IMR-90 (cell line): ENCODE measurements at regions not wholly inside any gene's neighbourhood (a gene's known extent, or its start where the extent isn't known, plus 50 kb on each side); places are given as distances from the start of the nearest gene placed in this dataset.

Experiments
- ATAC-seq: fragments of 200-7000 bp; cut with Tn5 transposase; 2 replicates; pipeline ENCODE4 v1.9.1; 2020; ENCODE audit warnings: low read depth, mild to moderate bottlenecking, moderate library complexity
- BruUV-seq: library from RNA; stranded (reverse); fragments of 400-500 nt; replicated peaks from 2 replicates; lab custom pipeline; 2021; lab: Mats Ljungman, UMichigan
- CTCF ChIA-PET: fragments of 300-600 bp; formaldehyde crosslinking; extraction: SDS; loops from one replicate; lab custom pipeline; 2021; ENCODE audit warnings: antibody characterized with exemption; lab: Yijun Ruan, JAX
- POLR2A ChIA-PET: fragments of 300-600 bp; sonication (Branson Sonifier 250); formaldehyde crosslinking; loops from one replicate; lab custom pipeline; 2022; ENCODE audit warnings: antibody characterized with exemption; ENCODE audit not compliant: unreplicated experiment; lab: Charles Lee
- DNase-seq: peaks from one replicate; pipeline ENCODE4 v3.0.0; 2013
- H2AFZ ChIP-seq: replicated peaks from 2 replicates; pipeline ENCODE3; 2013; ENCODE audit warnings: low read length, mild to moderate bottlenecking; ENCODE audit not compliant: poor library complexity
- H2AK5ac ChIP-seq: 2 replicates; pipeline ENCODE4 v1.6.1; 2013; ENCODE audit warnings: low read depth, low read length, inconsistent platforms
- H2AK9ac ChIP-seq: replicated peaks from 2 replicates; pipeline ENCODE3; 2013; ENCODE audit warnings: mild to moderate bottlenecking, low read depth, low read length, moderate library complexity; ENCODE audit not compliant: poor library complexity
- H2BK120ac ChIP-seq: 2 replicates; pipeline ENCODE4 v1.6.1; 2013; ENCODE audit warnings: low read depth, low read length, inconsistent platforms
- H2BK15ac ChIP-seq: 3 replicates; pipeline ENCODE4 v1.6.1; 2013; ENCODE audit warnings: low read depth, low read length, inconsistent platforms
- H2BK20ac ChIP-seq: 2 replicates; pipeline ENCODE4 v1.6.1; 2013; ENCODE audit warnings: low read depth, mild to moderate bottlenecking, inconsistent platforms, low read length, moderate library complexity
- H2BK5ac ChIP-seq: 2 replicates; pipeline ENCODE4 v1.6.1; 2013; ENCODE audit warnings: mild to moderate bottlenecking, low read depth, low read length, inconsistent platforms; ENCODE audit not compliant: poor library complexity, severe bottlenecking
- H3K14ac ChIP-seq: replicated peaks from 2 replicates; pipeline ENCODE4 v1.6.1; 2013; ENCODE audit warnings: low read depth, low read length, inconsistent platforms
- H3K18ac ChIP-seq: 2 replicates; pipeline ENCODE4 v1.6.1; 2013; ENCODE audit warnings: low read depth, low read length, control low read depth
- H3K23ac ChIP-seq: 2 replicates; pipeline ENCODE4 v1.6.1; 2013; ENCODE audit warnings: low read depth, low read length, inconsistent platforms
- H3K27ac ChIP-seq: 2 replicates; pipeline ENCODE4 v1.5.1; 2013; ENCODE audit warnings: mild to moderate bottlenecking, control low read depth, low read length; ENCODE audit not compliant: insufficient read depth
- H3K27me3 ChIP-seq: 2 replicates; pipeline ENCODE4 v1.6.1; 2013; ENCODE audit warnings: low read length; ENCODE audit not compliant: control insufficient read depth, insufficient read depth
- H3K36me3 ChIP-seq: 2 replicates; pipeline ENCODE4 v1.6.1; 2013; ENCODE audit warnings: low read length, mixed read lengths; ENCODE audit not compliant: control insufficient read depth, insufficient read depth
- H3K4ac ChIP-seq: 2 replicates; pipeline ENCODE4 v1.6.1; 2013; ENCODE audit warnings: low read depth, low read length, inconsistent platforms
- H3K4me1 ChIP-seq: 2 replicates; pipeline ENCODE4 v1.6.1; 2013; ENCODE audit warnings: low read length, mixed read lengths; ENCODE audit not compliant: control insufficient read depth, insufficient read depth
- H3K4me2 ChIP-seq: 2 replicates; pipeline ENCODE4 v1.6.1; 2013; ENCODE audit warnings: low read depth, mild to moderate bottlenecking, control low read depth, low read length, moderate library complexity
- H3K4me3 ChIP-seq: 2 replicates; pipeline ENCODE4 v1.5.1; 2013; ENCODE audit warnings: low read depth, mild to moderate bottlenecking, control low read depth, low read length, moderate library complexity; ENCODE audit not compliant: insufficient read depth
- H3K56ac ChIP-seq: 2 replicates; pipeline ENCODE4 v1.6.1; 2013; ENCODE audit warnings: low read length, inconsistent platforms; ENCODE audit not compliant: insufficient read depth; ENCODE audit errors: extremely low read depth
- H3K79me1 ChIP-seq, 2 experiments: 2 replicates each; pipeline ENCODE4 v1.6.1; 2013; ENCODE audit warnings: low read length in 2 of 2, inconsistent platforms in 1 of 2, low read depth in 1 of 2
- H3K9ac ChIP-seq: 2 replicates; pipeline ENCODE4 v1.6.1; 2013; ENCODE audit warnings: low read depth, low read length, control low read depth
- H3K9me1 ChIP-seq: 2 replicates; pipeline ENCODE4 v1.6.1; 2013; ENCODE audit warnings: low read length, inconsistent platforms; ENCODE audit not compliant: insufficient read depth
- H3K9me3 ChIP-seq: 2 replicates; pipeline ENCODE4 v1.6.1; 2013; ENCODE audit warnings: low read length; ENCODE audit not compliant: control insufficient read depth, insufficient read depth
- H4K20me1 ChIP-seq: 2 replicates; pipeline ENCODE4 v1.6.1; 2013; ENCODE audit warnings: low read length, inconsistent platforms; ENCODE audit not compliant: insufficient read depth
- H4K5ac ChIP-seq: 2 replicates; pipeline ENCODE4 v1.6.1; 2013; ENCODE audit warnings: mild to moderate bottlenecking, low read depth, low read length, control low read depth
- H4K8ac ChIP-seq, 2 experiments: 2 replicates each; pipeline ENCODE4 v1.6.1; 2013; ENCODE audit warnings: low read depth in 2 of 2, low read length in 2 of 2, control low read depth in 1 of 2, inconsistent platforms in 1 of 2
- H4K91ac ChIP-seq: 2 replicates; pipeline ENCODE4 v1.6.1; 2013; ENCODE audit warnings: low read depth, low read length, inconsistent platforms; ENCODE audit not compliant: insufficient read depth
- BHLHE40 ChIP-seq: fragments of 150-350 bp; IDR thresholded peaks from 2 replicates; pipeline ENCODE4 v1.6.1; 2016; ENCODE audit warnings: mild to moderate bottlenecking, low read depth, low read length
- CEBPB ChIP-seq: IDR thresholded peaks from 2 replicates; pipeline ENCODE4 v1.6.1; 2012; ENCODE audit warnings: low read depth, low read length, improper control_type of control experiment
- CHD1 ChIP-seq: IDR thresholded peaks from 2 replicates; pipeline ENCODE4 v1.6.1; 2012; ENCODE audit warnings: low read depth, low read length, improper control_type of control experiment
- CTCF ChIP-seq: conservative IDR thresholded peaks from 2 replicates; pipeline ENCODE4 v1.5.1; 2012; ENCODE audit warnings: mild to moderate bottlenecking, low read depth, low read length, improper control_type of control experiment
- ELK1 ChIP-seq: fragments of 150-350 bp; IDR thresholded peaks from 2 replicates; pipeline ENCODE4 v1.6.1; 2016; ENCODE audit warnings: low read depth, mild to moderate bottlenecking, low read length, moderate library complexity, borderline replicate concordance
- FOS ChIP-seq: fragments of 150-350 bp; IDR thresholded peaks from 2 replicates; pipeline ENCODE4 v1.6.1; 2016; ENCODE audit warnings: low read depth, low read length
- MAFK ChIP-seq: IDR thresholded peaks from 2 replicates; pipeline ENCODE4 v1.6.1; 2012; ENCODE audit warnings: low read depth, low read length, improper control_type of control experiment
- MAZ ChIP-seq: IDR thresholded peaks from 2 replicates; pipeline ENCODE4 v1.6.1; 2012; ENCODE audit warnings: low read depth, mild to moderate bottlenecking, low read length, improper control_type of control experiment, moderate library complexity, borderline replicate concordance
- MXI1 ChIP-seq: IDR thresholded peaks from 2 replicates; pipeline ENCODE4 v1.6.1; 2012; ENCODE audit warnings: low read depth, mild to moderate bottlenecking, low read length, moderate library complexity, borderline replicate concordance
- NFE2L2 ChIP-seq: fragments of 150-350 bp; IDR thresholded peaks from 2 replicates; pipeline ENCODE4 v1.6.1; 2016; ENCODE audit warnings: low read depth, mild to moderate bottlenecking, low read length
- RCOR1 ChIP-seq: IDR thresholded peaks from 2 replicates; pipeline ENCODE4 v1.6.1; 2012; ENCODE audit warnings: mild to moderate bottlenecking, low read length, improper control_type of control experiment; ENCODE audit not compliant: insufficient replicate concordance
- USF2 ChIP-seq: fragments of 150-350 bp; IDR thresholded peaks from 2 replicates; pipeline ENCODE4 v1.6.1; 2017; ENCODE audit warnings: mild to moderate bottlenecking, antibody characterized with exemption, low read length, low read depth
- WGBS, 2 experiments: methylation state at CpG; one replicate each; pipeline versions ENCODE4 v1.1.5 to v1.1.7; 2013; ENCODE audit warnings: missing lambda C conversion rate in 2 of 2; ENCODE audit not compliant: insufficient read length in 1 of 2; ENCODE audit errors: extremely low coverage in 2 of 2; 5-methylcytosine and 5-hydroxymethylcytosine counted together
- dilution Hi-C: fragments of 300-500 bp; cut with HindIII; formaldehyde crosslinking; loops from one replicate; pipeline ENCODE4 v1.14.3; 2018; ENCODE audit warnings: low sequenced_read_pairs; ENCODE audit not compliant: unreplicated experiment
- in situ Hi-C: fragments of 300-500 bp; cut with MboI; formaldehyde crosslinking; loops from 3 replicates; pipeline ENCODE4 v1.14.3; 2019; ENCODE audit warnings: low sequenced_read_pairs, inconsistent platforms, mixed read lengths
- intact Hi-C: fragments of 100-400 bp; cut with micrococcal nuclease; formaldehyde crosslinking; loops from 2 replicates; pipeline ENCODE4 v1.10.0; 2022

- no peak overlapping the region for H4K91ac ChIP-seq
- no peak overlapping the region for H2BK5ac ChIP-seq
- H2BK20ac ChIP-seq = no peak overlapping the region
- dilution Hi-C loops (no loop called here), in situ Hi-C loops (no loop called here), intact Hi-C loops (loop anchor here (10.0 kb wide), 1 partner anchor 61 kb away; no protein-coding TSS in a partner anchor)
- ATAC-seq (no peak), DNase-seq (no peak)
- 80% methylated on average over 4 of the region's 8 CpGs; no CpG with 5 or more reads in 1 of the 2 experiments for WGBS, 2 experiments
- H3K4me2 ChIP-seq = no peak overlapping the region
- no peak overlapping the region for H4K5ac ChIP-seq
- no peaks in the 10 kb centered on the region for H4K20me1 ChIP-seq
- no peak for TF ChIP-seq MAFK
- TF ChIP-seq FOS = no peak
- no peak for TF ChIP-seq MAZ
- TF ChIP-seq CHD1 = no peak
- TF ChIP-seq NFE2L2 = no peak
- no peak for TF ChIP-seq ELK1
- no peak for TF ChIP-seq BHLHE40
- TF ChIP-seq RCOR1 = no peak
- TF ChIP-seq USF2 = no peak
- TF ChIP-seq MXI1 = no peak
- no peak for TF ChIP-seq CEBPB
- no peak for TF ChIP-seq CTCF
- BruUV-seq = no TSS peak
- no peaks in the 10 kb centered on the region for H3K9me1 ChIP-seq
- ChIA-PET CTCF (no interaction called here), POLR2A (no interaction called here)
- H3K9ac ChIP-seq = no peak overlapping the region
- no peak overlapping the region for H3K27ac ChIP-seq
- H3K27me3 ChIP-seq = no peaks in the 10 kb centered on the region
- H3K14ac ChIP-seq = no peak overlapping the region
- H3K4me3 ChIP-seq = no peak overlapping the region
- H2BK120ac ChIP-seq = no peak overlapping the region
- H2AFZ ChIP-seq = no peak overlapping the region
- no peak overlapping the region for H3K56ac ChIP-seq
- H3K79me1 ChIP-seq = no peaks in the 10 kb centered on the region
- no peak overlapping the region for H2AK9ac ChIP-seq
- H3K36me3 ChIP-seq = no peaks in the 10 kb centered on the region
- no peaks in the 10 kb centered on the region for H3K4me1 ChIP-seq
- H3K23ac ChIP-seq = no peak overlapping the region
- no peak overlapping the region for H2BK15ac ChIP-seq
- no peaks in the 10 kb centered on the region for H3K9me3 ChIP-seq
- no peak overlapping the region for H3K4ac ChIP-seq
- no peak overlapping the region; the same call in 1 of the 2 replicates for H3K18ac ChIP-seq
- no peak overlapping the region; the same call in 1 of the 2 replicates for H2AK5ac ChIP-seq
- no peak overlapping the region for H4K8ac ChIP-seq
Observed at GRCh38 chr9:7394002-7394774, 405.4 kb downstream of the DMAC1 start.
